Myocyte (in vitro differentiated cells): ENCODE measurements at regions not wholly inside any gene's neighbourhood (a gene's known extent, or its start where the extent isn't known, plus 50 kb on each side); places are given as distances from the start of the nearest gene placed in this dataset.
A peak's percentile ranks its signal among the peaks of the same experiment; 100 is the strongest.
"Not testable (repeated sequence)": the region's sequence is repeated elsewhere in the genome, so short reads cannot be mapped to it uniquely, and the experiment has no call there.

Source experiments
- DNase-seq: peaks from one replicate; pipeline ENCODE4 v3.0.0-alpha.2; 2012; ENCODE audit warnings: low read depth

GRCh38 chr11:112673401-112673800, 287.8 kb upstream of the NCAM1 start:
- not testable (repeated sequence) for DNase-seq

DNA sequence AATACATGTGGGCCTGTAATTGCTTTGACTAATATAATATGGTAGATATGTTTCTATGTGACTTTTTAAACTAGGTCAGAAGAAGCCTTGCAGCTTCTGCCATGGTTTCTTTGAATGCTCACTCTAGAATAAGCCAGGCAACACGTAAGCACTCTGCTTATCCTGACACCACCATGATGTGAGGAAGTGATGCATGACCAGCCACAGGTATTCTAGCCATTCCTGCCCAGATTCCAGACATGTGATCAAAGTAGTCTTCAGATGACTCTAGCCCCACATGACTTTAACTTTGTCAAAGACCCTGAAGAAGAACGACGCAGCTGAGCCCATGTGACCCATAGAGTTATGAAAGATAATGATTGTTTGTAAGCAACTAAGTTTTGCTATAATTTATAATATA, 276.1 kb upstream of the NCAM1 start:
- DNase-seq = no peak

- DNase-seq = no peak
Observed at GRCh38 chr11:112689851-112690250, 271.4 kb upstream of the NCAM1 start.

DNA sequence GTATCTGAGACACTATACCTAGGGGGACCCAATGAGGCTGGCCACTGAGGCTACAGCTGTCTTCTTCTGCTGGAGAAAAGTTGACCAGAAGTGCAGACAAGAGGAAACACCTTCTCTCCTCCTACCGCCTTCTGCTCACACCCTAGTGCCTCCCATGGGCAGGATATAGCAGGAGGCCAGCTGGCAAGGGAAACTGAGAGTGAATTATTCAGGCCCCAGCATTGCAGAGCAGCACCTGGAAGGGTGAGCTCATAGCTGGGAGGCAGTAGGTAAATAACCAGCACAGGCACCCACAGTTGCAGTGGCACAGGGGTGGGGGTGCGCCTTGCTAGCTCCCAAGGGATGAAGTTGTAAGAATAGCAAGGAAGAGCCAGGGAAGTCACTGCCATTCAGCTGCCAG, 267.4 kb upstream of the NCAM1 start:
- no peak for DNase-seq

DNA sequence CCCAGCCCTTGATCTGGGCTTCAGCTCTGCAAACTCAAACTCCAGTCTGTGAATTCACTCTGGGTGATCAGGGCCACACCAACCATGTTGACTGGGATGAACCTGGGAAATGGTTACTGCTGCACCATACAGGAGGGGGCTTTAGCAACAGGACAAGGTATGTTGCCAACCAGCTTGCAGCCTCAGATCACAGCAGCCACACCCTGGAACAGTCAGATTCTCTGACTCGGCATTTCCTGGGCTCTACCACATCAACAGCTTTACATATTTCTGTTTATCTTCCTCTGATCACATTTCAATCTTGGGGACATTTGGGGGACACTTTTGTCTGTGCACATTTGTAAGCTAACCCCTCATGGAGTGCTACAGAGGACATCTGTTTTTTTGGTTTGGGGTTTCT, 267.0 kb upstream of the NCAM1 start:
- DNase-seq = peak; percentile 19

DNA sequence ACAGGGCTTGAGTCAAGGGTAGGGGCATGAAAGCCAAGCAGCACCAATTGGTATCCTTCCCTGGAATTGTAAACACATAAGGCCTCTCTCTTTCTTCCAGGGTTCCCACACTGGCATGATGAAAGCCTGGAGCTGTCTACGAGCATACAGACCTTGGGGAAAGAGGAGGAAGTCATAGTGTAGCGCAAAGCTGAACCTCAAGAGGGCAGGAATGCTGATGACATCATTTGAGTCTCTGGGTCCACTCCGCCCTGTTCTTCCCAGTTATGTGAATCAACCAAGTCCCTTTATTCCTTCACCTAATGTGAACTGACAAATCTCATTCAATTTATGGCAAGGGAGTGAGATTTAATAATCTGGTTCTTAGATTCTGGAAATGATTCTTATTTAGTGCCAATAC, 266.4 kb upstream of the NCAM1 start:
- peak; percentile 48 for DNase-seq

- DNase-seq = peak; percentile 22
Observed at GRCh38 chr11:112697391-112698178, 263.6 kb upstream of the NCAM1 start.

- no peak for DNase-seq
Observed at GRCh38 chr11:112705148-112705547, 256.1 kb upstream of the NCAM1 start.

DNA sequence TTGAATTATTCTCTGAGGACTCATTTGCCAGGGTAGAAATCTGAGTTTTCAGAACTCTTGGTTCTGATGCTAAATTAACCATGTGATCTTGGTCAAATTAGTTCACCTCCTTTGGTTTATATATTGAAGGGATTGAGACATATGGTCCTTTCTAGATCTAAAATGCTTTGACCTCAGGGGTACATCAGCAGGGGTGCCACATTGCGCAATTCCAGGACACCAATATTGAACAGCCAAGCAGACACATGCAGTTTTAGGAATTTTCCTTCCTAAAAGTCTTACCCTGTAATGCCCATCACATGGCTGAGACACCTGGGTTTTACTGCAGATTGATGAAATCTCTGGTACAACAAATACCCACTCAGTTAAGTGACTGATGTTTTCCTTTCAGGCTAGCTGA, 254.4 kb upstream of the NCAM1 start:
- no peak for DNase-seq

DNA sequence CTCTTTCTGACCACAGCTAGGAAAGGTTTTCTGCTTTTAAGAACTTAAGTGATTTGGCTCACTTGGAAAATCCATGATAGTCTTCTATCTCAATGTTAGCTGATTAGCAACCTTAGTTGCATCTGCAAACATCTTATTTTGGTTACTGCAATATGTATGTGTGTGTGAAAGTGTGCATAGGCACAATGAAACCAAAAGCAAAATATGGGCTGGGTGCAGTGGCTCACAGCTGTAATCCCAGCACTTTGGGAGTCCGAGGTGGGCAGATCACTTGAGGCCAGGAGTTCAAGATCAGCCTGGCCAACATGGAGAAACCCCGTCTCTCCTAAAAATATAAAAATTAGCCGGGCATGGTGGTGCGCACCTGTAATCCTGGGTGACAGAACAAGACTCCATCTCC, 246.9 kb upstream of the NCAM1 start:
- not testable (repeated sequence) for DNase-seq

GRCh38 chr11:112715056-112715455, 246.2 kb upstream of the NCAM1 start:
- DNase-seq = no peak

- DNase-seq = peak; percentile 98
Observed at GRCh38 chr11:112718483-112718882, 242.7 kb upstream of the NCAM1 start.

DNA sequence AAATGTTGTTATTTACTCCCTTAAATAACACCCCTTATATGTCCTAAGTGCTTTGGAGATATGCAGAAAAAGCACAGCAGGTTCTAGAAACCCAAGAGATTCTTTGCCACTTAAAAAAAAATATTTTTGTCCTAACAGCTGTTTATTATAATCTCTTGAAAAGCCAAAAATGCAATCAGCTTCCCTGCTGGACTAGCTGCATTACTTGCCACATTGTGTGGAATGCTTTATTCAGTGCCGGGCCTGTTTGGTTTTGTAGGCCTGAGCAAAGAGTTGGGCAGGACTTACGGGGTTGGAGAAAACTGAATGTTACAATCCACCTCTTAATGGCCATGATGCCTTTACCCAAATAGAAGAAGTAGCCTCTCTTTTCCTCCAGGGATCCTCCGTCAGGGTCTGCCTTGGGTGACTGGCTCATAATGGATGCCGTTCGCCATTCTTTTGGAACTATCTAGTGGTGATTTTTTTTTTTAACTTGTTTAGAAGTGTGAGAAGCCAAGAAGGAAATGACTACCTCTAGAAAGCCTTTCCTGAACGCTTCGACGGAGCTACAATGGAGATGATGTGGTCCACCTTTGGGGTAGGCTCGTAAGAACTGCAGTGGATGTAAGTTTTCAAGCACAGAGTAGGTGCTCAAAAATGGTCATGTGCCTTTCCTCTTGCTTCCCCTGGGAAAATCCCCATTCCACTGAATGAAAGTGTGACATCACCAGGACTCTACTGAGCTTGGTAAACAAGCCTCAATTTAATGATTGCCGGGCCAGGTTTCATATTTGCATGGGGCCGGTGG, 241.3 kb upstream of the NCAM1 start:
- peak; percentile 59 for DNase-seq

- DNase-seq = no peak
Observed at GRCh38 chr11:112722148-112722547, 239.1 kb upstream of the NCAM1 start.

DNA sequence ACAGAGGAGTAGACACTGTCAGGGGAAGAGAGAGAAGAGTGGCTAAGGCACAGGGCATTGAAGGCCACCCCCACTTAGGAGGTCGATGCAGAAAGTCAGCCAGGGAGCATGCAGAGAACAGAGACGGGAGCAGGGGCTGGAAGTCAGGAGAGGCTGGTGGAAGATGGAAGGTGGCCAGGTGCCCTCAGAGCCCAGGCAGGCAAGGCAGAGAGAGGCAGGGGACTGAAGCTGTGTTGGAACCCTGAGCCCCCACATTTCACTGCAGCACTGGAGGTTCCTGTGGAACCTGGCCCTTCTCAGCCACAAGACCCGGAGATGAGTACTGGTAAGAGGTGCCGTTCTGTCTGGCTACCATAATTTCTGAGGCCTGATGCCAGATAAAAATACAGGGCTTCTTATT, 238.3 kb upstream of the NCAM1 start:
- DNase-seq = no peak

DNA sequence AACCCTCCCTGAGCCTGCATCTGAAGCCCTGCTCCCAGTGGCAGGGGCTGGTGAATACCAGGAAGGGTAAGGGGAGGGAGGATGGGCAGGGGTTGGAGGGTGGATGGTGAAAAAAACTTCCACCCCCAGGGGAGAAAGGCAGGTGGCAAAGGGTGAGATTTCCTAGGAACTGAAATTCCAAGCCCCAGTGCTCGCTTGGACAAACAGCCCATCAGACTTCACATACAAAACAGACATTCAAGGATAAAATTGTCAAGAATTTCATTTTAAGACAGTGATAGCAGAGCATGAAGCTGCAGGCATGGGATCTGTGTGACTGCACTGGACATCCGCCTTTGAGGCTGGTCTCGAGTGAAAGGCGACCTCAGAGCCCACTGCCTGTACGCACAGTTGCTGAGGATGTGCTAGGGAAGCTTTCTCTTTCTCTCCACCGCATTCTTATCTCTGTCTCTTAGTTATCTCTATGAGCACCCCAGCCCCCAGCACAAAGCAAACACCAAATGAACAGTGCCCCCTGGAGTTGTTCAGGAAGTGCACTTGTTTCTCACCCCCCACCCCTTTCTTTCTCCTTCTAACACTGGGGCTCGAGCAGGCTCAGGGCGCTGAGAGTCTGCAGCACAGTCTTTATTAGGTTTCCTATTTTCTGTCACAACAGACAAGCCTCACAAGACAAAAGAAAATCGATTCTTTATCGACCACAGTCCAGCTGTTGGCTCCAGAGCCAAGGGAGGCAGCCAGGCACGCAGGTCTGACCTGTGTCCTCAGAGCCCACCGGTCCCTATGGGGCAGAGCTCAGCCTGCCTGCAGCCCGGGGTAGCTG, 237.3 kb upstream of the NCAM1 start:
- no peak for DNase-seq

DNA sequence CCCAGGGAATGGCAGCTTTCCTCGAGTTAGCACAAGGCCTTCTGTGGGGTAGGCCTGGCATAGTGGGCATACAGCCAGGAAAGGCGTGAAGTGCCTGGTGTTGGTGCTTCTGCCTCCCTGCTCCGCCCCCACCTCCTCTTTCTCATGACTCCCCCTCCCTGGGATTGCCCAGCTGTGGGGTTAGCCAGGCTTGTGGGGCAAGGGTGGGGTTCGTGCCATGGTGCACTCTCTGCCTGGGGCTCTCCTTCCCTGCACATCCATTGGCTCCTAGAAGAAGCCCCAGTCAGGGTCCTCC, 236.8 kb upstream of the NCAM1 start:
- DNase-seq = no peak

GRCh38 chr11:112725636-112726035, 235.6 kb upstream of the NCAM1 start:
- DNase-seq = no peak

GRCh38 chr11:112727341-112727841, 233.8 kb upstream of the NCAM1 start:
- no peak for DNase-seq

- DNase-seq = no peak
Observed at GRCh38 chr11:112728288-112728687, 232.9 kb upstream of the NCAM1 start.

- DNase-seq = no peak
Observed at GRCh38 chr11:112728716-112729115, 232.5 kb upstream of the NCAM1 start.

DNA sequence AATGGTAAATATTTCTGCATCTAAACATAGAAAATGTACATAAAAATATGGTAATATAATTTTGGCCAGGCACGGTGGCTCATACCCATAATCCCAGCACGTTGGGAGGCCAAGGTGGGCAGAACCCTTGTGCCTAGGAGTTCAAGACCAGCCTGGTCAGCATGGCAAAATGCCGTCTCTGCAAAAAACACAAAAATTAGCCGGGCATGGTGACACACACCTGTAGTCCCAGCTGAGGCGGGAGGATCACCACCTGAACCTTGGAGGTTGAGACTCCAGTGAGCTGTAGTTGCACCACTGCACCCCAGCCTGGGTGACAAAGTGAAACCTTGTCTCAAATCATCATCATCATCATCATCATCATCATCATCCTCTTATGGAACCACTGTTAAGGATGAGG, 230.6 kb upstream of the NCAM1 start:
- no peak for DNase-seq
